ENCODE measurements at regions not wholly inside any gene's neighbourhood (a gene's known extent, or its start where the extent isn't known, plus 50 kb on each side); places are given as distances from the start of the nearest gene placed in this dataset.

- Histone ChIP-seq H3K9me3 (replicated peaks in 1 of 3) (no peaks in the 10 kb centered on the region), H3K36me3 (replicated peaks in 1 of 2) (no peaks in the 10 kb centered on the region), H3K4me1 (replicated peaks in 1 of 2) (peaks cover 0 to 3% of the 10 kb centered on the region in 2 donors), H3K27ac (no peak overlapping the region), H3K27me3 (no peaks in the 10 kb centered on the region), H3K4me3 (no peak overlapping the region)
- no peak for DNase-seq
- TF ChIP-seq POLR2A (IDR thresholded peaks at IDR 0.05), result no peak
- TF ChIP-seq CTCF (IDR thresholded peaks at IDR 0.05), result no peak
- intact Hi-C loops (cut with DNase I), result no loop called here
These were observed 210.9 kb upstream of the E2F8 start for GRCh38 chr11:19451609-19452008.

DNA sequence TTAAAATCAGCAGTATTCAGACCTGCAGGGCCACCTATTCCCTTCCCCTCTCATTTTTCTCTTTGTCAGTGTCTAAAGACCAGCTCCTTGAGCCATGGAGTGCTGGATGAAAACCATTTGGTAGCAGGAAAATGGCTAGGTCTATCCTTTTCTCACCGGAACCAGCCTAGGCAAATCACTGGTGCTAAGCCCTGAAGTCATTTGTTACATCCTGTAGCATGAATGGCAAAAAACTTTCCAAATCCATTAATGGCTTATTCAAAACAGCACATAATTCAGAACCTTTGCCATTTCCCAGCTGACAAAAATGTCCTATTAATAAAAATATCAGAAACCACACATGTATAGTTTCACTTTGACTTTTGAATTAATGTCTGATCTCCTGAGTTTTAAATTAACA lies 209.5 kb upstream of the E2F8 start:
- TF ChIP-seq POLR2A (IDR thresholded peaks at IDR 0.05) (no peak), CTCF (IDR thresholded peaks at IDR 0.05) (no peak)
- Histone ChIP-seq H3K36me3 (replicated peaks in 1 of 2) (no peaks in the 10 kb centered on the region), H3K4me3 (no peak overlapping the region), H3K4me1 (replicated peaks in 1 of 2) (peaks cover 0 to 3% of the 10 kb centered on the region in 2 donors), H3K27me3 (no peaks in the 10 kb centered on the region), H3K27ac (no peak overlapping the region), H3K9me3 (replicated peaks in 1 of 3) (no peaks in the 10 kb centered on the region)
- 86 to 100% (median 89%) methylated on average over 1 of the region's 1 CpG for WGBS, 4 donors
- DNase-seq, result no peak
- intact Hi-C loops (cut with DNase I), result no loop called here

DNA sequence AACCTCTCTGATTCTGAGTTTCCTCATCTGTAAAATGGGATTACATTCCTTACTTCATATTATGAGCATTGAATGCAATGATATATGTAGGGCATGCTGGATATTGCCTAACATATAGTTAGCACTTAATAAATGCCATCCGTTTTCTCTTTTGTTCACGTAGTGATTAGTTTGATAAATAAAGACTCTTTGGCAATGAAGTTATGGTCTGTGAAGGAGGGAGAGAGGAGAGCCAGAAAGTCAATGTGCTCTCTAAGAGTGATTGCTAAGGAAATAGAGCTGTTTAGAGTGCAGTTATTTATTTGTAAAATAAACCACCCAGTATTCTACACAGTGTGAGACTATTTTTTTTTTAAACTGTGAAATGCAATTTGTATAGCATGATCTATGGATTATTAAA lies 207.9 kb upstream of the E2F8 start:
- TF ChIP-seq CTCF (IDR thresholded peaks at IDR 0.05), result no peak
- no peak for TF ChIP-seq POLR2A (IDR thresholded peaks at IDR 0.05)
- DNase-seq, result no peak
- intact Hi-C loops (cut with DNase I), result no loop called here
- Histone ChIP-seq H3K36me3 (replicated peaks in 1 of 2) (no peaks in the 10 kb centered on the region), H3K9me3 (replicated peaks in 1 of 3) (no peaks in the 10 kb centered on the region), H3K4me1 (replicated peaks in 1 of 2) (no peaks in the 10 kb centered on the region), H3K27me3 (no peaks in the 10 kb centered on the region), H3K27ac (no peak overlapping the region), H3K4me3 (no peak overlapping the region)
- WGBS, 4 donors, result 62 to 87% (median 75%) methylated on average over 2 of the region's 2 CpGs

- Histone ChIP-seq H3K9me3 (replicated peaks in 1 of 3) (no peaks in the 10 kb centered on the region), H3K27ac (no peak overlapping the region), H3K27me3 (no peaks in the 10 kb centered on the region), H3K4me1 (replicated peaks in 1 of 2) (peaks cover 0 to under 1% of the 10 kb centered on the region in 2 donors), H3K36me3 (replicated peaks in 1 of 2) (no peaks in the 10 kb centered on the region), H3K4me3 (no peak overlapping the region)
- intact Hi-C loops (cut with DNase I), result no loop called here
- WGBS, 4 donors, result 55 to 67% (median 60%) methylated on average over 5 of the region's 5 CpGs
- DNase-seq, result no peak
- no peak for TF ChIP-seq CTCF (IDR thresholded peaks at IDR 0.05)
- no peak for TF ChIP-seq POLR2A (IDR thresholded peaks at IDR 0.05)
These were observed 206.4 kb upstream of the E2F8 start for GRCh38 chr11:19447150-19447566.

All from adrenal gland (tissue), 9 donors.